IPS-20b (cell line): ENCODE measurements at regions not wholly inside any gene's neighbourhood (a gene's known extent, or its start where the extent isn't known, plus 50 kb on each side); places are given as distances from the start of the nearest gene placed in this dataset.

Experiments used
- H3K27ac ChIP-seq: one replicate; pipeline ENCODE4 v1.5.1; 2013; ENCODE audit warnings: low read length
- H3K27me3 ChIP-seq: 2 replicates; pipeline ENCODE4 v1.6.1; 2013; ENCODE audit warnings: mild to moderate bottlenecking, low read length, inconsistent platforms; ENCODE audit not compliant: insufficient read depth
- H3K36me3 ChIP-seq: 2 replicates; pipeline ENCODE4 v1.6.1; 2013; ENCODE audit warnings: low read depth, mild to moderate bottlenecking, inconsistent platforms, low read length, moderate library complexity; ENCODE audit not compliant: insufficient read depth
- H3K4me1 ChIP-seq: 2 replicates; pipeline ENCODE4 v1.6.1; 2013; ENCODE audit warnings: mild to moderate bottlenecking, control low read depth, inconsistent platforms, low read length, moderate library complexity; ENCODE audit not compliant: insufficient read depth
- H3K4me3 ChIP-seq: 2 replicates; pipeline ENCODE4 v1.5.1; 2013; ENCODE audit warnings: mild to moderate bottlenecking, low read length, inconsistent platforms
- H3K9ac ChIP-seq: 2 replicates; pipeline ENCODE4 v1.6.1; 2013; ENCODE audit warnings: low read depth, mild to moderate bottlenecking, inconsistent platforms, low read length, moderate library complexity
- H3K9me3 ChIP-seq: 2 replicates; pipeline ENCODE4 v1.6.1; 2013; ENCODE audit warnings: mild to moderate bottlenecking, low read depth, low read length, inconsistent platforms; ENCODE audit not compliant: insufficient read depth

GRCh38 chr1:22393587-22393986 is 58.1 kb upstream of the ZBTB40 start:
- H3K27ac ChIP-seq: no peak overlapping the region
- H3K4me1 ChIP-seq: peaks cover 13% of the 10 kb centered on the region
- H3K36me3 ChIP-seq: no peaks in the 10 kb centered on the region
- no peaks in the 10 kb centered on the region for H3K9me3 ChIP-seq
- no peaks in the 10 kb centered on the region for H3K27me3 ChIP-seq
- H3K4me3 ChIP-seq: no peak overlapping the region
- H3K9ac ChIP-seq: no peak overlapping the region

GRCh38 chr1:22398656-22399420 is 52.8 kb upstream of the ZBTB40 start:
- Histone ChIP-seq H3K27me3 (no peaks in the 10 kb centered on the region), H3K27ac (no peak overlapping the region), H3K4me1 (peaks cover 5% of the 10 kb centered on the region; the same call in 1 of the 2 replicates), H3K9ac (no peak overlapping the region), H3K9me3 (no peaks in the 10 kb centered on the region), H3K4me3 (no peak overlapping the region), H3K36me3 (no peaks in the 10 kb centered on the region)

GRCh38 chr1:22399421-22400091 is 52.1 kb upstream of the ZBTB40 start:
- no peak overlapping the region for H3K27ac ChIP-seq
- H3K4me1 ChIP-seq: peaks cover 1% of the 10 kb centered on the region; the same call in 1 of the 2 replicates
- H3K9me3 ChIP-seq: no peaks in the 10 kb centered on the region
- no peak overlapping the region for H3K9ac ChIP-seq
- no peaks in the 10 kb centered on the region for H3K36me3 ChIP-seq
- no peak overlapping the region for H3K4me3 ChIP-seq
- H3K27me3 ChIP-seq: no peaks in the 10 kb centered on the region
